ENCODE measurements at regions not wholly inside any gene's neighbourhood (a gene's known extent, or its start where the extent isn't known, plus 50 kb on each side); places are given as distances from the start of the nearest gene placed in this dataset.
A peak's percentile ranks its signal among the peaks of the same experiment; 100 is the strongest.

- peaks cover 15 to 16% of the 10 kb centered on the region in 2 experiments; a peak in 3 of 4 replicates for H3K4me1 ChIP-seq (ENCODE audit: control insufficient read depth in 1 of 2, insufficient read depth in 2 of 2, low read depth in 1 of 2, low read length in 1 of 2)
Measured at GRCh38 chr1:243970077-243970476, 81.0 kb upstream of the ZBTB18 start.

GRCh38 chr1:243968413-243968812 lies 82.7 kb upstream of the ZBTB18 start:
- WGBS (ENCODE audit: low lambda C conversion rate) = 61% methylated on average over 5 of the region's 5 CpGs
- Histone ChIP-seq H3K9me3 (no peaks in the 10 kb centered on the region), H4K20me1 (ENCODE audit: insufficient read depth) (no peaks in the 10 kb centered on the region), H3K27ac (ENCODE audit: low read depth in 2 of 2, low read length in 1 of 2) (no peak overlapping the region), H3K4me1 (ENCODE audit: control insufficient read depth in 1 of 2, insufficient read depth in 2 of 2, low read depth in 1 of 2, low read length in 1 of 2) (peaks cover 10 to 15% of the 10 kb centered on the region in 2 experiments; a peak in 3 of 4 replicates), H3F3A (replicated peaks; ENCODE audit: insufficient read depth) (no peaks in the 10 kb centered on the region), H3K27me3 (ENCODE audit: insufficient read depth) (no peaks in the 10 kb centered on the region), H3K9ac (no peak overlapping the region), H3K4me3 (ENCODE audit: low read depth in 2 of 2, low read length in 1 of 2) (no peak overlapping the region), H3K36me3 (replicated peaks in 1 of 2; ENCODE audit: control insufficient read depth in 1 of 2, insufficient read depth in 2 of 2, low read length in 1 of 2) (no peaks in the 10 kb centered on the region), H3K79me2 (ENCODE audit: insufficient read depth) (no peaks in the 10 kb centered on the region), H3K4me2 (no peak overlapping the region), H2AFZ (ENCODE audit: low read depth) (peak overlapping the region; percentile 76; the same call in 1 of the 2 replicates), H3K9me2 (no peaks in the 10 kb centered on the region)
- CTCF ChIA-PET = no interaction called here
- POLR2A ChIA-PET = no interaction called here
- no peak for DNase-seq
- TF ChIP-seq TEAD4 (IDR thresholded peaks at IDR 0.05; ENCODE audit: borderline replicate concordance, insufficient read depth) = no peak
- TF ChIP-seq YY1 (IDR thresholded peaks at IDR 0.05; ENCODE audit: low read depth) = 0 out of 2 replicates have a peak, but pooled peaks have one; percentile 38
- TF ChIP-seq EZH2phosphoT487 (IDR thresholded peaks at IDR 0.05; ENCODE audit: borderline replicate concordance, low read depth) = no peak

More at GRCh38 chr1:243970077-243970476, 81.0 kb upstream of the ZBTB18 start:
- Histone ChIP-seq H3K4me2 (no peak overlapping the region), H3F3A (replicated peaks; ENCODE audit: insufficient read depth) (no peaks in the 10 kb centered on the region), H3K9me3 (no peaks in the 10 kb centered on the region), H3K36me3 (replicated peaks in 1 of 2; ENCODE audit: control insufficient read depth in 1 of 2, insufficient read depth in 2 of 2, low read length in 1 of 2) (no peaks in the 10 kb centered on the region), H2AFZ (ENCODE audit: low read depth) (no peak overlapping the region), H3K9me2 (no peaks in the 10 kb centered on the region), H3K4me3 (ENCODE audit: low read depth in 2 of 2, low read length in 1 of 2) (no peak overlapping the region), H3K27me3 (ENCODE audit: insufficient read depth) (no peaks in the 10 kb centered on the region), H3K79me2 (ENCODE audit: insufficient read depth) (no peaks in the 10 kb centered on the region), H3K9ac (no peak overlapping the region), H4K20me1 (ENCODE audit: insufficient read depth) (no peaks in the 10 kb centered on the region), H3K27ac (ENCODE audit: low read depth in 2 of 2, low read length in 1 of 2) (no peak overlapping the region)
- POLR2A ChIA-PET = no interaction called here
- TF ChIP-seq, protein P1, sequence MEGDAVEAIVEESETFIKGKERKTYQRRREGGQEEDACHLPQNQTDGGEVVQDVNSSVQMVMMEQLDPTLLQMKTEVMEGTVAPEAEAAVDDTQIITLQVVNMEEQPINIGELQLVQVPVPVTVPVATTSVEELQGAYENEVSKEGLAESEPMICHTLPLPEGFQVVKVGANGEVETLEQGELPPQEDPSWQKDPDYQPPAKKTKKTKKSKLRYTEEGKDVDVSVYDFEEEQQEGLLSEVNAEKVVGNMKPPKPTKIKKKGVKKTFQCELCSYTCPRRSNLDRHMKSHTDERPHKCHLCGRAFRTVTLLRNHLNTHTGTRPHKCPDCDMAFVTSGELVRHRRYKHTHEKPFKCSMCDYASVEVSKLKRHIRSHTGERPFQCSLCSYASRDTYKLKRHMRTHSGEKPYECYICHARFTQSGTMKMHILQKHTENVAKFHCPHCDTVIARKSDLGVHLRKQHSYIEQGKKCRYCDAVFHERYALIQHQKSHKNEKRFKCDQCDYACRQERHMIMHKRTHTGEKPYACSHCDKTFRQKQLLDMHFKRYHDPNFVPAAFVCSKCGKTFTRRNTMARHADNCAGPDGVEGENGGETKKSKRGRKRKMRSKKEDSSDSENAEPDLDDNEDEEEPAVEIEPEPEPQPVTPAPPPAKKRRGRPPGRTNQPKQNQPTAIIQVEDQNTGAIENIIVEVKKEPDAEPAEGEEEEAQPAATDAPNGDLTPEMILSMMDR (IDR thresholded peaks at IDR 0.05) = no peak
- no peak for TF ChIP-seq TEAD4 (IDR thresholded peaks at IDR 0.05; ENCODE audit: borderline replicate concordance, insufficient read depth)
- TF ChIP-seq GATA2 (CRISPR knock-in tag; IDR thresholded peaks at IDR 0.05) = no peak
- TF ChIP-seq MAX (IDR thresholded peaks at IDR 0.05; ENCODE audit: low read depth) = no peak
- TF ChIP-seq JUND (IDR thresholded peaks at IDR 0.05) = no peak
- no peak for TF ChIP-seq TAF1 (IDR thresholded peaks at IDR 0.05; ENCODE audit: borderline replicate concordance, low read depth, low read length)
- TF ChIP-seq NRF1 (IDR thresholded peaks at IDR 0.05; ENCODE audit: low read depth, low read length) = no peak
- no peak for TF ChIP-seq RFX5 (IDR thresholded peaks at IDR 0.05; ENCODE audit: low read length)
- no peak for TF ChIP-seq TCF12 (IDR thresholded peaks at IDR 0.05)
- TF ChIP-seq POLR2AphosphoS5 (IDR thresholded peaks at IDR 0.05; ENCODE audit: low read depth, low read length) = no peak
- TF ChIP-seq YY1 (IDR thresholded peaks at IDR 0.05; ENCODE audit: low read depth) = no peak
- 93% methylated on average over 2 of the region's 2 CpGs for WGBS (ENCODE audit: low lambda C conversion rate)
- DNase-seq = no peak
- CTCF ChIA-PET = interaction anchor here (0.9 kb wide), 2 partner anchors 303 to 330 kb away, joined by 3 to 4 read pairs; no protein-coding TSS in a partner anchor
